ENCODE measurements at regions not wholly inside any gene's neighbourhood (a gene's known extent, or its start where the extent isn't known, plus 50 kb on each side); places are given as distances from the start of the nearest gene placed in this dataset.

GRCh38 chr1:5664906-5665875, 327.0 kb downstream of the NPHP4 start:
- ChIA-PET CTCF (no interaction called here), POLR2A (no interaction called here)

GRCh38 chr1:5664081-5664768, 328.0 kb downstream of the NPHP4 start:
- ChIA-PET CTCF (no interaction called here), POLR2A (no interaction called here)

- POLR2A ChIA-PET, result no interaction called here
- CTCF ChIA-PET, result no interaction called here
Measured at GRCh38 chr1:5662744-5663126, 329.5 kb downstream of the NPHP4 start.

GRCh38 chr1:5662086-5662743, 330.0 kb downstream of the NPHP4 start:
- ChIA-PET CTCF (no interaction called here), POLR2A (no interaction called here)

- CTCF ChIA-PET, result no interaction called here
- POLR2A ChIA-PET, result no interaction called here
Measured at GRCh38 chr1:5661196-5662085, 330.8 kb downstream of the NPHP4 start.

DNA sequence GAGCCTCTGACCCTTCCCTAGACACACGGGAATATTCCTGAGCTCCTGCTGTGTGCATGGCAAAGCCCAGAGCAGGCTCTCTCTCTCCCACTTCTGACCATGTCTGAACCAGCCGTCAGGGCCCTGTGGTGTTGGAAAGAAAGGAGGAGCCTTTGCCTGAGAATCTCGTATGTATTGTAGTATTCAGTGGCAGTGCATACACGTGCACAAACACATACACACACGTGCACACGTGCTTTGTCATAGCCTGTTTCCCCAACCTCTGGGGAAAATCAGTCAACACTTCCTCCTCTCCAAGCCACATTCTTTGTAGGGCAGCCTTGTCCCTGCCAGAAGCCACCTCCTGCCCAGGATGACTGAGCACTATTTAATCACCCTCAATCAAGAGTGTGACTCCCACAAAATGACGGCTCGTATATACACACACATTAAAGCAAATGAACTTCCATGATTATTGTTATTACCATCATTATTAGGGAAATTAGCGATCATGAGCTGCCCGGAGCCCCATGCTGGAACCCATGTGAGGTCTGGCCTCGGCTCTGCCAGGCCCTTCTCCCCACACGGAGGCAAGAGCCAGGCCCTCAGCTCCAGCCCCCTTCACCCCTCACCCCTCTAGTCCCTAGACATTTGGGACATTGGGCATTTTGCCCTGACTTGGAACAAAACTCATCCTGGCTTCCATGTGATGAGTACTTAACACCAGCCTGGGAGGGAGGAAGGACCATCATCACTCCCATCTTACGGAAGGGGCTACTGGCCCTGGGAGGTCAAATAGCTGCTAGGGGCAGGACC, 331.9 kb downstream of the NPHP4 start:
- ChIA-PET CTCF (no interaction called here), POLR2A (no interaction called here)

- ChIA-PET CTCF (no interaction called here), POLR2A (no interaction called here)
Measured at GRCh38 chr1:5659606-5660005, 332.6 kb downstream of the NPHP4 start.

DNA sequence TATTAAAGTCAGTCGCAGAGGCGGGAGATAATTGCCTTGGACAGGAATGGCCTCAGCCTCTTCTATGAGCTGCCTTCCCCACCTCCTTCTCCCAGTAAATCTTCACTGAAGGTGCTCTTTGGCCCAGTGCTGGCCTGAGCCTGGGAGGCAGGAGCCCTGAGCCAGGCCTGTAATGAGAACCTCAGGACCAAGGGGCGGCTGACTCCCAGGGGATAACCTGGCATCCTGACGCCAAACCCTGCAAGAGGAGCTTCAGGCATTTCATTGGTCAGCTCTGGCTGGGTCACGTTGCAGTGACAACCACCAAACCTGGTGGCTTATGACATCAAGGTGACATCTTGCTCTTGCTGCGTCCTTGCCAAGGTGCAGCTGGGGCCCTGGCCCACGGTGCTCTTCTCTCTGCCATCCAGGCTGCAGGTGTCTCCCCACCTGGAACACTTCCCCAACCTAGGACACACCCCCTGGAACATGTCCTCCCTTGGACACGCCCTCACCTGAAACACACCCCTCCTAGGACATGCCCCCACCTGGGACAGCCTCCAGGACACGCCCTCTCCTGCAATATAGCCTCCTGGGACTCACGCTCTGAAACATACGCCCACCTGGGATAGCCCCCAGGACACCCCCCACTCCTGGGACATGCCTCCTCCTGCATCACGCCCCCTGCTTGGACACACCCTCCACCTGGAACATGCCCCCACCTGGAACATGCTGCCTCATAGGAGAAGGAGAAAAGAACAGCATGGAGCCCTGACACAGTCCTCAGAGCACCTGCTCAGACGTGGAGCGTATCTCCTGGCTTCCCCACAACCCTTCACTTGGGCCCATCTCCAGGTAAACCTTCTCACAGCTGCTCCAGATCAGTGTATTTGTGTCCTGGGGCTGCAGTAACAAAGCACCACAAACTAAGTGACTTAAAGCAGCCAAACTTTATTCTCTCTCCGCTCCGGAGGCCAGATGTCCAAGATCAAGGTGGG, 333.6 kb downstream of the NPHP4 start:
- ChIA-PET CTCF (no interaction called here), POLR2A (no interaction called here)

DNA sequence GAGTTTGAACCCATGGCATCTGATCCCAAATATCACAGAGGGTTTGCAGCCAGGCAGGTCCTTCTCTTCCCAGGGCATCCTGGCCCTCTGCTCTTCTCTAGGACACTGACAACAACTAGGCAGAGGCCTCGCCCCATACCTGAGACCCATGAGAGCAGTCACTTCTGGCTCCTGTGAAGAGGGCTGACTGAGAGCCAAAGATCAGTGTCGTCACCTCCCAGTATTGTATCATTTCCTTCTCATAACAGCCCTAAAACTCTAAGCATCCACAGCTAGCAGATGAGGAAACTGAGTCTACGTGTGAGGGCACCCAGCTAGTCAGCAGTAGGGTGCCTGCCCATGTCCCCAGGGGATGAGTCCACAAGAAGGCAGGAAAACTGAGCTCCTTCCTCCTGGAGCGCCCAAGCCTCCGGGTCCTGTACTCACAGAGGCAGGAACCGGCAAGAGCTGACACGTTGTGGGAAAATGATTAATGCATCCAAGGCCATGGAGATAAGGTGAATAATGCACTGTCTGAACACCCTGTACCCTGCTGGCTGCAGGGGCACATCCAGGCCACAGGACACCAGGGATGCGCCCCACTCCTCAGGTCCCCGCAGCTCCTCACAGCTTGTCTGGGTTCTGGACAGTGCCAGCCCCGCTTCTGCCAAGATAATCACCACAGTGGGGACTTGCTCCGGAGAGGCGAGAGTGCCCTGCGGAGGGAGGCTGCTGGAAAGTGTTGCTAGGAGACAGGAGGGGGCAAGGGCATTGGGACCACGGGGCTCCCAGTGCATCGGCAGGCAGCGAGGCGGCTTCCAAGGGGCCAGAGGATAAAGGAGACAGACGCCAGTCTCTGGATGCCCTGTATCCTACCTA, 340.0 kb downstream of the NPHP4 start:
- POLR2A ChIA-PET, result no interaction called here
- CTCF ChIA-PET, result no interaction called here

- CTCF ChIA-PET, result no interaction called here
Measured at GRCh38 chr1:5651473-5651872, 340.8 kb downstream of the NPHP4 start.

GRCh38 chr1:5651027-5651410, 341.2 kb downstream of the NPHP4 start:
- POLR2A ChIA-PET, result no interaction called here
- CTCF ChIA-PET, result no interaction called here

More at GRCh38 chr1:5651473-5651872, 340.8 kb downstream of the NPHP4 start:
- POLR2A ChIA-PET, result no interaction called here

GRCh38 chr1:5650283-5651026, 341.8 kb downstream of the NPHP4 start:
- ChIA-PET POLR2A (no interaction called here), CTCF (no interaction called here)

- ChIA-PET CTCF (no interaction called here), POLR2A (no interaction called here)
Measured at GRCh38 chr1:5649795-5650194, 342.4 kb downstream of the NPHP4 start.

GRCh38 chr1:5649166-5649551, 343.1 kb downstream of the NPHP4 start:
- CTCF ChIA-PET, result no interaction called here
- POLR2A ChIA-PET, result no interaction called here

- POLR2A ChIA-PET, result no interaction called here
Measured at GRCh38 chr1:5648410-5649165, 343.6 kb downstream of the NPHP4 start.

GRCh38 chr1:5647234-5647633, 345.0 kb downstream of the NPHP4 start:
- ChIA-PET POLR2A (no interaction called here), CTCF (no interaction called here)

More at GRCh38 chr1:5648410-5649165, 343.6 kb downstream of the NPHP4 start:
- CTCF ChIA-PET, result no interaction called here

Data from activated CD8-positive, alpha-beta memory T cell treated with anti-CD3 and anti-CD28 coated beads for 36 hours (primary cell).